Peyer's patch (tissue), 4 donors: ENCODE measurements at regions not wholly inside any gene's neighbourhood (a gene's known extent, or its start where the extent isn't known, plus 50 kb on each side); places are given as distances from the start of the nearest gene placed in this dataset.

Experiments used
- POLR2A ChIP-seq, 2 donors: fragments of 450-650 bp; IDR thresholded peaks; one replicate each; pipeline ENCODE4 v1.5.1; 2017; ENCODE audit warnings: antibody characterized with exemption in 2 of 2, mild to moderate bottlenecking in 2 of 2, moderate library complexity in 2 of 2
- TF ChIP-seq, protein P1 (sequence below), 6 experiments: fragments of 450-650 bp in 4 of 6; fragments of 200-600 bp in 2 of 6; sonication (generic) in 1 of 6; IDR thresholded peaks; one replicate each; pipeline ENCODE4 v1.5.1; 2017 to 2019; ENCODE audit warnings: antibody characterized with exemption in 6 of 6, mild to moderate bottlenecking in 3 of 6, moderate library complexity in 1 of 6

DNA sequence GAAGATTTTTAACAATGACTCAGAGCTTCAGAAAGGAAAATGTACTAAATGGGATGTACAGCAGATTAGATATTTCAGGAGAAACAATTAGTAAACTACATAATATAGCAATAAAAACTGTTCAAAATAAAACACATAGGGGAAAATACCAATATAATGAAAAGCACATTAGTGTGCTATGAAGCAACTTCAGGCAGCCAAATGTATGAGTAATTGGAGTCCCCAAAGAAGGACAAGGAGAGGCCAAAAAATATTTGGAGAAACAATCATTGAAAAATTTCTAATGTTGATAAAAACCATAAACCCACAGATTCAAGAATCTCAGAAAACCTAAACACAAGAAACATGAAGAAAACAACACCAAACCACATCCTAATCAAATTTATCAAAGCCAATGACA is 129.3 kb upstream of the CHRDL1 start:
- TF ChIP-seq, protein P1, sequence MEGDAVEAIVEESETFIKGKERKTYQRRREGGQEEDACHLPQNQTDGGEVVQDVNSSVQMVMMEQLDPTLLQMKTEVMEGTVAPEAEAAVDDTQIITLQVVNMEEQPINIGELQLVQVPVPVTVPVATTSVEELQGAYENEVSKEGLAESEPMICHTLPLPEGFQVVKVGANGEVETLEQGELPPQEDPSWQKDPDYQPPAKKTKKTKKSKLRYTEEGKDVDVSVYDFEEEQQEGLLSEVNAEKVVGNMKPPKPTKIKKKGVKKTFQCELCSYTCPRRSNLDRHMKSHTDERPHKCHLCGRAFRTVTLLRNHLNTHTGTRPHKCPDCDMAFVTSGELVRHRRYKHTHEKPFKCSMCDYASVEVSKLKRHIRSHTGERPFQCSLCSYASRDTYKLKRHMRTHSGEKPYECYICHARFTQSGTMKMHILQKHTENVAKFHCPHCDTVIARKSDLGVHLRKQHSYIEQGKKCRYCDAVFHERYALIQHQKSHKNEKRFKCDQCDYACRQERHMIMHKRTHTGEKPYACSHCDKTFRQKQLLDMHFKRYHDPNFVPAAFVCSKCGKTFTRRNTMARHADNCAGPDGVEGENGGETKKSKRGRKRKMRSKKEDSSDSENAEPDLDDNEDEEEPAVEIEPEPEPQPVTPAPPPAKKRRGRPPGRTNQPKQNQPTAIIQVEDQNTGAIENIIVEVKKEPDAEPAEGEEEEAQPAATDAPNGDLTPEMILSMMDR (IDR thresholded peaks at IDR 0.05): no peak
- no peak for TF ChIP-seq POLR2A (IDR thresholded peaks at IDR 0.05)
